GM19452 (cell line): ENCODE measurements at regions not wholly inside any gene's neighbourhood (a gene's known extent, or its start where the extent isn't known, plus 50 kb on each side); places are given as distances from the start of the nearest gene placed in this dataset.
"Not testable (repeated sequence)": the region's sequence is repeated elsewhere in the genome, so short reads cannot be mapped to it uniquely, and the experiment has no call there.

Experiments
- ATAC-seq: cut with Tn5 transposase; IDR thresholded peaks from one replicate; pipeline ENCODE4 v1.9.1; 2021; ENCODE audit not compliant: unreplicated experiment

DNA sequence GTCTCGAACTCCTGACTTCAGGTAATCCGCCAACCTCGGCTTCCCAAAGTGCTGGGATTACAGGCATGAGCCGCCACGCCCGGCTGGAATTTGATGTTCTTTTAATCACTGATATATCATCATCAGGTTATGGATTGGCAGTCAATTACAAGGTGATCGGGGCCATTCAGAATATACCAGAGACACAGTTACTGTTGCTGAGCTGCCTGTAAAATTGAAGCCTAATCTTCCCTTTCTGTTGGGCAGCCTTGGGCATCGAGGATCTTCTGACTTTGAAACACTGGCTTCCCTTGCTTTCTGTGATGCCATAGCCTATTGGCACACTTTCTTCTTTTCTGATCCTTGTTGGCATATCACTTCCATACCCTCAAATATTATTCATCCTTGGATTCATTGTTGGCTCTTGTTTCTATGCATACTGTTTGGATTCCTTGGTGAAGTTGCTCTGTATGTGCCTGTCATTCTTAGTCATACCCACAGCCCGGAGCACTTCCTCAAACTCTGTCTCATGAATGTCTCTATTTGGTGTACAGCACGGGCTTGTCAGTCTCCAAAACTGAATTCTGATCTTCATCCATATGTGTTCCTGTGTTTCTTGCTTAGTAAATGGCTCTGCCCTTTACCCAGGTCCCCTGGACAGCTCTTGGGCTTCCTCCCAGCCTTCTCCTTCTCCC, 85.6 kb upstream of the CRYM start:
- not testable (repeated sequence) for ATAC-seq

DNA sequence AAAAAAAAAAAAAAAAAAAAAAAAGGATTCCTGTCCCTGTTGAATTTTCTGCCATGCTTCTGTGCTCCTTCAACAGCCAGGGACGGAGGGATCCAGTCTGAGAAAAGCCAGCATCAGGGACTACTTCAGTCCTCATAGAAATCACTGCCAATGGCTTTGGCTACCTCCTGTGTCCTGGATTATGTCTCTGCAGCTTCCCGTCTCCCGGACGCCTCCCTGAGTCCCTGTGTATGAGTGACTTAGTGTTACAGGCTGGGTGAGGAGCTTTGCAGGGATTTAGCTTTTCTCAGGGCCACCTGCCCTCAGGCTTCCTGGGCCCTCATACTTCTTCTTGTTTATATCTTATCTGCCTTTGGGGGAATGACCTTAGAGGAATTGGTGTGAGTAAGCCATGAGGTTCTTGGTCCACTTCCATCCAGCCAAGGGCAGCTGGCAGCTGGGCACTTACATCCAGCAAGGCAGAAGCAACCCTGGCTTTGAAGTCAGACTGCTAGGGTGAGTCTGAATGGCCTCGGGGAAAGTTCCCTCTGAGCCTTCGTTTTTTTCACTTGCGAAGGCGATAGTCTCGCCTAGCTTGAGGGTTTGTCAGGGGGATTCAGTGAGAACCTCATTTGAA, 83.6 kb upstream of the CRYM start:
- ATAC-seq = not testable (repeated sequence)

DNA sequence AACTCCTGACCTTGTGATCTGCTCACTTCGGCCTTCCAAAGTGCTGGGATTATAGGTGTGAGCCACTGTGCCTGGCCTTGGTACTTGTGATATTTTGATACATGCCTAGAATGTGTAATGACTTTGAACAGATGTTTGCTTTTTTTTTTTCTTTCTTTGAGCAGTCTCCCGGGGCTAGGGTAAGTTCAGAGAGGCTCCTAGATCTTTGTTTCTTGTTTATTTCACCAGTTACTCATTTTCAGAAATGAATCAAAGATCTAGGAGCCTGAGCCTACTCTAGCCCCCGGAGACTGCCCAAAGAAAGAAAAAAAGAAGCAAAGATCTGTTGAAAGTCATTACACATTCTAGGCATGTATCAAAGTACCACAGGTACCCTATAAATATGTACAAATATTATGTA, 83.0 kb upstream of the CRYM start:
- not testable (repeated sequence) for ATAC-seq

DNA sequence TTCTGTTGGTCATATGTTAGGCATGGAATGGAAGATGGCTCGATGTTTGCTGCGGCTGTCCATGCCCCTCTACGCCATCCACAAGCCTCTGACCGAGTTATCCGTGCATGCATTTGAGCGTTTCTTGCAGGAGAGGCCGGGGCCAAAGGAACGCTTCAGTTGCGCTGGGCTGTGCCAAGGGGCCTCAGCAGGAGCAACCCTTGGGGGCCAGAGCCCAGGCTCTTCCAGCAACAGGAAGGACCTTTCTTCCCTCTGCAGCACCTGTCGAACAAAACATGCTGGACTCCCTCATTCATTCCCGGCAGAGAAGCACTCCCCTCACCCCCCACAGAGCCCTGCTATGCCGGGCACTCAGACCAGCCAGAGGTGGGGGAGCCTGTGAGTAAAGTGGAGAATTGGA, 81.4 kb upstream of the CRYM start:
- not testable (repeated sequence) for ATAC-seq

DNA sequence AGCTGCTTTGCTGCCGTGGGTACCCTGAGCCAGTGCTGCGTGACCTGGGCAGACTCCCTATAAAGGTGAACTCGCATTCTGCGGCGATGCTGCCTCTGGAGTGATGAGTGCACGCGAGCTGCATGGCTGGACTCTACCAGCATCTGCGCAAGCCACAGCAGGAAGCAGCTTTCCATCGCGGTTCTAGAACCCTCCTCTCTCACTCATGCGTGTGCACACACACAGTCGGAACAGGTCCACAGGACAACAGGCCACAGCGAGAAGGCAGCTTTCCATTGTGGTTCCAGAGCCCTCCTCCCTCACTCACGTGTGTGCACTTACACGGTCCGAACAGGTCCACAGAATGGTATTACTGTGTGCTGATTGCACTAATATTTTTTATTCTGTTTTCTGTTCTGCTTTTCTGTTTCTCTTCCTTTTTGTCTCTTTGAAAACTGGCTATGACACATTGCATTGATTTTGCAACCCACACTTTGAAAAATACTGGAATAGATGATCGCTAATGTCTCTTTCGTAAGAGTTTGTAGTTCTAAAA, 80.2 kb upstream of the CRYM start:
- ATAC-seq = peak; percentile 50

DNA sequence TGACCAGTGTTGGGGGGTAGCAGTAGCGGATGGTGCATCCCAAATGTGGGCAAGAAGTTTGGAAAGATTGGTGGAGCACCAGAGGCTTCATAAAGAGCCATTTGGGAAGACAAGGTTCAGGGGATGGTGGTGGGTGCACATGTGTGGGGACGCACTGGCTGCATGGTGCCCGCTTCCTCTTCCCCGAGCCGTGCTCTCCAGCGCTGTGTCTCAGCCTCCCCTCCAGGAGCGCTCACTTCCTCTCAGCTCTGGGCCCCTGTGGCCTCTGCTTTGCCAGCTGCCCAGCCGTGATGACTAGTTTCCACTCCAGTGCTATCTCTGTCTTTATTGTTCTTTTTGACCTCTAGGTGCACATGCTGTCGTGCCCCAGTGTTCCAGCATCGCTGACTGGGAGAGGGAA, 78.2 kb upstream of the CRYM start:
- ATAC-seq = not testable (repeated sequence)

DNA sequence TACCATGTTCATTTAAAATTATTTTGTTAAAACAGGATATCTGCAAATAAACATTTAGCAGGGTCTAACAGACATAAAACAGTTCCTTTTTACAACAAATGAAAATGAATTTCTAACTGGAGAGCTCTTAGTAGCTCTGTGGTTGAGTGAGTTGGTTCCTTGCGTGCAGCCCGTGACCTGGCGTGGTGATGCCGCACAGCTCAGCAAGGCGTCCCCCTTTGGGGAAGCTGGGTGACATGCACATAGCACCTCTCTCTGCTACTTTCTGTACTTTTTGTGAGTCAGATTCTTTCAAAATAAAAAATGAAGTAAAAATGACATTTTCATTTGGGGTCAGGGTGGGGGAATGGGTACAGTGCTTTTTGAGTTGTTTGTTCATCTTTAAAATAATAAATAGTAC, 73.3 kb upstream of the CRYM start:
- not testable (repeated sequence) for ATAC-seq

DNA sequence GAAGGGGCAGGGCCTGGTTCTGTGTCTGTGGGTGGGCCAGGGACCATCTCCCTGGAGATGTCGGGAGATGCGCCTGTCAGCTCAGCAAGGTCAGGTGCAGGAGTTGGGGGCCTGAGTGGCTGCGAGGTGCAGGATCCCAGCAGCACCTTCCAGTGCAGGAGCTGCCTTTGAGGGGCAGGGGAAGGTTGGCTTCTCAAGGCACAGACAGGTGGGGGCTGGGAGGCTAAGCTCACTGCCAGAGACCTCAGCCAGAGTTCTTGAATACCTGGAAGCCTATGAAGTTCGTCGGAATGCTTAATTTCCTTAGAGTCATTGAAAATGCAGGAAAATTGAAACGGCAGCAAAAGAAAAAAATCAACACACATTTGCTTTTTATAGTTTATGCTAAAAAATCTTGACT, 72.8 kb upstream of the CRYM start:
- ATAC-seq = not testable (repeated sequence)

DNA sequence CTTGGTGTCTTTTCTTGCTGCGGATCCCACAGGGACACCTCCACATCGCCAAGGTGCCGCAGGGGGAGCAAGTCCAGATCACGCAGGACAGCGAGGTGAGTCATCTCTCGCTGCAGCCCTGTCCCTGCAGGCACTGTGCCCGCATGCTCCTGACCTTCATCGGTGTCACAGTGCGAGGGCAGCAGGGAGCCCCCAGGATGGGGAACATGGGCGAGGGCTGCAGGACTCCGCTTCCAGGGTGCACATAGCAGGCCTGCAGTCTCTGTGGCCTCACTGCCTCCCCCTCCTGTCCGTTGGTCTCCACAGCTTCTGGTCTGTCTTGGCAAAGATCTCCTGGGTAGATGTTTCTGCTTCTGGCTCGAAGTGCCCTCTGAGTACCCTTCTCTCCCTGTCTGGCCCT, 71.2 kb upstream of the CRYM start:
- not testable (repeated sequence) for ATAC-seq

DNA sequence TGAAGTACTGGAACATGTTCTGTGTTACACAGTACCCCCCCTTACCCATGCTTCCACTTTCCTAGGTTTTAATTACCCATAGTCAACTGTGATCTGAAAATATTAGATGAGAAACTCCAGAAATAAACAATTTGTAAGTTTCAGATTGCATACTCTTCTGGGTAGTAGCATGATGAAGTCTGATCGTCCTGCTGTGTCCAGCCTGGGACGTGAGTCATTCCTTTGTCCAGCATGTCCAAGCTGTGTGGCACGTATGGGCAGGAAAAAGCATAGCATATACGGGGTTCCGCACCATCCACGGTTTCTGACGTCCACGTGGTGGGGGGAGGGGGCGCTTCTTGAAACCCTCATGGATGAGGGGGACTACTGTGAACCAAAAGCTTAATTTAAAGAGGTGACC, 70.7 kb upstream of the CRYM start:
- not testable (repeated sequence) for ATAC-seq

DNA sequence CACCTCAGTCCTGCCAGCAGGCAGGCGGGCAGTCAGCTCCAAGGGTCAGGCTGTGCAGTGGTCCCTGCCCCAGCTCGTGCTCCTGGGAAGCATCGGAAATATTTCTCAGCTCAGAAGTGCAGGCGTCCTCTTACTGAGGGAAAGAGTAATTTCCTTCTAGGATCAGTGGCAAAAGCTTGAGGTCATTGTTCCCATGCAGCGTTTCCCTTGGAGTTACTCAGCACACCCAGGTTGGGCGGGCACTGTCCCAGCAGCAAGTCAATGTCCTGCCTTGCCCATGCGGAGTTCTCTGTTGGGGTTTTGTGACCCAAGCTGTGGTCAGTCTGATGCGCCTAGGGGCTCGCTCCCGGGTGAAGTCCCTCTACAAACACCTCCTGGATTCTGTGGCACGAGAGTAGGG, 69.4 kb upstream of the CRYM start:
- not testable (repeated sequence) for ATAC-seq

DNA sequence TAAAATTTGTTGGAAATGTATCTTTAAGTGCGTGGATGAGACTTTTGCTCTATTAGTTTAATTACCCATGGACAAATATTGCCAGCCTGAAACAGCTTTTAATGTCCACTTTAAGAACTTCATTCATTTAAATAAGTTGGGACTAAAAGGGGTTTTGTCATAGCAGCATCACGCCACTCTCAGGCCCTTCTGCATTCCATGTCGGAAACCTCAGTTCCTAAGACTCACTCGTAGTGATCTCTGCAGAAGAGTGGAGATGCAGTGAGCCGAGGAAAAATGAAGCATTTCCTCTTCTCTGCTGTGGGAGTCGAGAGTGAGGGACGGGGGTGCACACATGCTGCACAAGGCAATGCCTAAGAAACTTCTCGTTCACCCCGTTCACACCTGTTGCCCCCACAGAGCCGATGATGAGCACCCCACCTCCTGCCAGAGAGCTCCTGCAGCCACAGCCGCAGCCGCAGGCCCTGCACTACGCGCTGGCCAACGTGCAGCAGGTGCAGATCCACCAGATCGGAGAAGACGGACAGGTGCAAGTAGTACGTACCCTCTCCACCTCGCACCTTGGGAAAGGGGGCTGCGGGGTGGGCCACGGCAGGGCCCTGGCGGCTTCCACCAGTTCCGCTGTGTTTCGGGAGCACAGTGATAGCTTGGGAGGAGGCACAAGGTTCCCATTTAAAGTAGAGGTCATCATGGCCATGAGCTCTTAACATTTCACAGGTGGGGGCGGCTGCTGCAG, 68.8 kb upstream of the CRYM start:
- ATAC-seq = not testable (repeated sequence)

DNA sequence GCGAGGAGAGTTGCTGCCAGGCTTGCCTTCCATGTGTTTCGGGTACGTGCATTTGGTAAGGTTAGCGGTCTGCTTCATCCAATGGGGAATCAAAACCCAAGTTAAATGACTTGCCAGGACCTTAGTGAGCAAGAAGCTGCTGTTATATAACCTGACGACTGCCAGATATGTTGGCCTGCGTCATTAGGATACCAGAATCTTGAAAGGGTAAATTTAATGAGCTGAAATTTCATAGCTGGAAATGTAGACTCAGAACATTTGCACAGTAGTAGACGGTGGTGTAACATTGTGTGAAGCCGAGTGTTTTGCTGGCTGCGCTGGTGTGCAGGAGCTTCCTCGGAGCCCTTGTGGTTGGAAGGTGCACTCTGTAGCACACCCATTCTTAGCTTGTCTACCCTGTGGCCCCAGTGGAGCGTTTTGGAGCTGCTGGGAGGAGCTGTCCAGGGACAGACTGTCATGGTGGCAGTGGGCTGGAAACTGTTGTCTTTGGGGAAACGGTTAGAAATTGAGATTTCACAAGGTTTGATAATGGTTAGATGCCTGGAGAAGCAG, 66.3 kb upstream of the CRYM start:
- ATAC-seq = not testable (repeated sequence)

DNA sequence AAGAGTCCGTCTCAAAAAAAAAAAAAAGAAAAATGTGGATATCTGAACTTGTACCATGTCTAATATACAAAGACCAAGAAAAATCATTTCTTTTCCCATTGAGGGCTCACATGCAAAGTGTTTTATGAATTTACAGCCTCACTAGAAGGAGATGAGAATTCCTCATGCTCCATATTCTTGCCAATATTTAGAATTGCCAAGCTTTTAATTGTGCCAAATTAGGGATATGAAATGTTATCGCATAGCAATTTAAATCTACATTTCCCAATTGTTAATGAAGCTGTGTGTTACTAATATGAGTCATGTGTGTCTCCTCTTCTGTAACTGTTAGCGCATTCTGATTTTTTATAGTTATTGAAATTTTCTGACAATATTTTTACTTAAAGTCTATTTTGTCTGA, 63.0 kb upstream of the CRYM start:
- no peak for ATAC-seq

DNA sequence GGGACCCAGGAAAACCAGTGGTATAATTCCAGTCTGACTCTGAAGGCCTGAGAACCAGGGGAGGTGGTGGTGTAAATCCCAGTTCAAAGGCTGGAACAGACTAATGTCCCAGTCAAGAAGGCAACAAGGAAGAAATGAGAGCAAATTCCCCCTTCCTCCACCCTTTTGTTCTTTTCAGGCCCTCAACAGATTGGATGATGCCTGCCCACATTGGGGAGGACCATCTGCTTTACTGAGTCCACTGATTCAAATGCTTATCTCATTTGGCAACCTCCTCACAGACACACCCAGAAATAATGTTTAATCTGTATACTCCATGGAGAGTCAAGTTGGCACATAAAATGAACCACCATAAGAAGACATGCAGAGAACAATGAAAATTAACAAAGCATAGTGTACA, 61.9 kb upstream of the CRYM start:
- ATAC-seq = no peak

DNA sequence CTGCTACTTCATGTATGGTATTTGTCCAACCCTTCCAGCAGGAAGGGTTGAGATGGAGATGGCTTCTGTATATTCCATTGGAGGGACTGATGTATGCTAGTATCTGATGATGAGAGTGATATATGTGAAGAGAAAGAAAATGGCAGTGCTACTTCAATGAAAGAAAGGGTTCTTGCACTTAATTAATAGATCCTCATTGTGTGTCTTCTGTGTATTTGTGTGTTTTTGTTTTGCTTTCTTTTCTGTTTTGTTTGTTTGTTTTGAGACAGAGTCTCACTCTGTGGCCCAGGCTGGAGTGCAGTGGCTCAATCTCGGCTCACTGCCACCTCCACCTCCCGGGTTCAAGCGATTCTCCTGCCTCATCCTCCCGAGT, 61.2 kb upstream of the CRYM start:
- ATAC-seq = no peak

DNA sequence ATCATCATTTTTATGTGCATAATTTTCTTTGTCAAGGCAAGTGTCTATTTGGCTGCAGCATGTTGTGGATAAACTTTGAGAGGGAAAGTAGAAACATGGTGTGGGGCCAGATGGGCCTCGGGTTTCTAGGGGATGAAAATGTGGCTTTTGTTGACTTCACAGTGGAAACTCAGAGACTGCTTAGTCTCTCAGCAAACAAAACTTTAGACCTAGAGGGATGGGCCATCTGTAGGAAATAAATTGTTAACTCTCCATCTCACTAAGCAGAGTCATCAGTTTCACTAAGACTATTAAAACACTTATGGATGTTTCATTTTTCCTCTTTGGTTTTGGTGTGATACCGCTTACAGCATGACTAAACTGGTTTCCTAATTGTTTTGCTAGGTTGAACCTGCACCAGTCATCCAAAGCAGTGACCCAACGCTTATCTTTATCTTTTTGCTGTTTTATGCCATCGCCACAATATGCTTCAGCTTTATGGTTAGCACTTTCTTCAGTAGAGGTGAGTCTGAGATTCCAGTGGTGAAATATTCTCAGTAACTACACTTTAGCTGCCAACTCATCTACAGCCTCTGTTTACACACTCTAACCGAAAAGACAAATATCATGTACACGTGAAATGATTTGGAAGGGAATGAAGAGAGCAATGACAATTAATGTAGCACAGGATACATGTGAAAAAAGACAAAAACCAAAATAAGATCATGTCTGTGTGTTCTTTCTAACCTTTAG, 60.6 kb upstream of the CRYM start:
- ATAC-seq = no peak

DNA sequence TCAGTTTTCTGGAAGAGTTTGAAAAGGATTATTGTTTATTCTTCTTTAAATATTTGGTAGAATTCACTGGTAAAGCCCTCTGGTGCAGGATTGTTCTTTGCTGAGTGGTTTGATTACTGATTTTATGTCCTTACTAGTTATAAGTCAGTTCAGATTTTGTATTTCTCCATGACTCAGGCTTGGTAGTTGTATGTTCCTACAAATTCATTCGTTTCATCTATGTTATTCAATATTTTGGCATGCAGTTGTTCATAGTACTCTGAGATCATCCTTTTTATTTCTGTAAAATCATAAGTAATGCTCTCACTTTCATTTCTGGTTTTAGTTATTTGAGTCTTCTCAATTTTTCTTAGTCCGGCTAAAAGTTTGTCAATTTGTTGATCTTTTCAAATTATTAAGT, 58.1 kb upstream of the CRYM start:
- ATAC-seq = no peak

DNA sequence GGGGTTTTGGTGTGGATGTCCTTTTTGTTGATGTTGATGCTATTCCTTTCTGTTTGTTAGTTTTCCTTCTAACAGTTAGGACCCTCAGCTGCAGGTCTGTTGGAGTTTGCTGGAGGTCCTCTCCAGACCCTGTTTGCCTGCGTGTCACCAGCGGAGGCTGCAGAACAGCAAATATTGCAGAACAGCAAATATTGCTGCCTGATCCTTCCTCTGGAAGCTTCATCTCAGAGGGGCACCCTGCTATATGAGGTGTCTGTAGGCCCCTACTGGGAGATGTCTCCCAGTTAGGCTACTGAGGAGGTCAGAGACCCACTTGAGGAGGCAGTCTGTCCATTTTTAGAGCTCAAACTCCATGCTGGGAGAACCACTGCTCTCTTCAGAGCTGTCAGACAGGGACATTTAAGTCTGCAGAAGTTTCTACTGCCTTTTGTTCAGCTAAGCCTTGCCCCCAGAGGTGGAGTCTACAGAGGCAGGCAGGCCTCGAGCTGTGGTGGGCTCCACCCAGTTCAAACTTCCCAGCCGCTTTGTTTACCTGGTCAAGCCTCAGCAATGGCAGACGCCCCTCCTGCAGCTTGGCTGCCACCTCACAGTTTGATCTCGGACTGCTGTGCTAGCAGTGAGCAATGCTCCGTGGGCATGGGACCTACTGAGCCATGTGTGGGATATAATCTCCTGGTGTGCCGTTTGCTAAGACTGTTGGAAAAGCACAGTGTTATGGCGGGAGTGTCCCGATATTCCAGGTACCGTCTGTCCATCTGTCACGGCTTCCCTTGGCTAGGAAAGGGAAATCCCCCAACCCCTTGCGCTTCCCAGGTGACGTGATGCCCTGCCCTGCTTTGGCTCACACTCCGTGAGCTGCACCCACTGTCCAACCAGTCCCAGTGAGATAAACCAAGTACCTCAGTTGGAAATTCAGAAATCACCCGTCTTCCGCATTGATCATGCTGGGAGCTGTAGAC, 56.4 kb upstream of the CRYM start:
- ATAC-seq = not testable (repeated sequence)

DNA sequence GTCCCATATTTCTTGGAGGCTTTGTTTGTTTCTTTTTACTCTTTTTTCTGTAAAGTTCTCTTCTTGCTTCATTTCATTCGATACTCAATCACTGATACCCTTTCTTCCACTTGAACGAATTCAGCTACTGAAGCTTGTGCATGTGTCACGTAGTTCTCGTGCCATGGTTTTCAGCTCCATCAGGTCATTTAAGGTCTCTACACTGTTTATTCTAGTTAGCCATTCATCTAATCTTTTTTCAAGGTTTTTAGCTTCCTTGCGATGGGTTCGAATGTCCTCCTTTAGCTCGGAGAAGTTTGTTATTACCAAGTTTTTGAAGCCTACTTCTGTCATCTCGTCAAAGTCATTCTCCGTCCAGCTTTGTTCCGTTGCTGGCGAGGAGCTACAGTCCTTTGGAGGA, 55.6 kb upstream of the CRYM start:
- ATAC-seq = not testable (repeated sequence)
